GM19023 (cell line): ENCODE measurements at regions not wholly inside any gene's neighbourhood (a gene's known extent, or its start where the extent isn't known, plus 50 kb on each side); places are given as distances from the start of the nearest gene placed in this dataset.
A peak's percentile ranks its signal among the peaks of the same experiment; 100 is the strongest.
"Not testable (repeated sequence)": the region's sequence is repeated elsewhere in the genome, so short reads cannot be mapped to it uniquely, and the experiment has no call there.

Experiments
- ATAC-seq: cut with Tn5 transposase; IDR thresholded peaks from one replicate; pipeline ENCODE4 v1.9.1; 2021; ENCODE audit warnings: mild to moderate bottlenecking, moderate library complexity; ENCODE audit not compliant: unreplicated experiment

- no peak for ATAC-seq
These were observed 371.2 kb upstream of the RORB start for GRCh38 chr9:74125941-74126340.

- no peak for ATAC-seq
These were observed 364.1 kb upstream of the RORB start for GRCh38 chr9:74132986-74133385.

- no peak for ATAC-seq
These were observed 363.2 kb upstream of the RORB start for GRCh38 chr9:74133921-74134320.

- ATAC-seq = no peak
These were observed 359.0 kb upstream of the RORB start for GRCh38 chr9:74138182-74138581.

- no peak for ATAC-seq
These were observed 357.0 kb upstream of the RORB start for GRCh38 chr9:74140141-74140540.

- ATAC-seq = no peak
These were observed 349.2 kb upstream of the RORB start for GRCh38 chr9:74147906-74148305.

- ATAC-seq = peak; percentile 99
These were observed 324.3 kb upstream of the RORB start for GRCh38 chr9:74172874-74173273.

GRCh38 chr9:74173284-74173683, 323.9 kb upstream of the RORB start:
- ATAC-seq = no peak

- ATAC-seq = not testable (repeated sequence)
These were observed 299.4 kb upstream of the RORB start for GRCh38 chr9:74197771-74198170.

- ATAC-seq = no peak
These were observed 292.1 kb upstream of the RORB start for GRCh38 chr9:74205056-74205455.

GRCh38 chr9:74218385-74219063, 278.6 kb upstream of the RORB start:
- no peak for ATAC-seq

GRCh38 chr9:74220327-74220726, 276.8 kb upstream of the RORB start:
- no peak for ATAC-seq

GRCh38 chr9:74236857-74237256, 260.3 kb upstream of the RORB start:
- ATAC-seq = no peak

GRCh38 chr9:74245866-74246497, 251.2 kb upstream of the RORB start:
- ATAC-seq = no peak

GRCh38 chr9:74255489-74255984, 241.6 kb upstream of the RORB start:
- no peak for ATAC-seq

- ATAC-seq = no peak
These were observed 221.1 kb upstream of the RORB start for GRCh38 chr9:74275872-74276508.

- ATAC-seq = peak; percentile 98
These were observed 219.6 kb upstream of the RORB start for GRCh38 chr9:74277532-74277931.

- ATAC-seq = no peak
These were observed 215.5 kb upstream of the RORB start for GRCh38 chr9:74281674-74282073.

GRCh38 chr9:74282526-74283253, 214.4 kb upstream of the RORB start:
- ATAC-seq = no peak

- ATAC-seq = no peak
These were observed 212.3 kb upstream of the RORB start for GRCh38 chr9:74284581-74285450.
